HG03280 (cell line): ENCODE measurements at regions not wholly inside any gene's neighbourhood (a gene's known extent, or its start where the extent isn't known, plus 50 kb on each side); places are given as distances from the start of the nearest gene placed in this dataset.
"Not testable (repeated sequence)": the region's sequence is repeated elsewhere in the genome, so short reads cannot be mapped to it uniquely, and the experiment has no call there.

ENCODE experiments used
- ATAC-seq: cut with Tn5 transposase; IDR thresholded peaks from one replicate; pipeline ENCODE4 v1.9.1; 2021; ENCODE audit warnings: mild to moderate bottlenecking, moderate library complexity; ENCODE audit not compliant: unreplicated experiment

- ATAC-seq, result no peak
These were observed 102.3 kb downstream of the ZFY start for GRCh38 chrY:3037471-3037870.

GRCh38 chrY:3040415-3040814, 105.2 kb downstream of the ZFY start:
- ATAC-seq, result no peak

- peak; percentile 81 for ATAC-seq
These were observed 106.8 kb downstream of the ZFY start for GRCh38 chrY:3041985-3042384.

- no peak for ATAC-seq
These were observed 107.7 kb downstream of the ZFY start for GRCh38 chrY:3042901-3043300.

- ATAC-seq, result no peak
These were observed 109.9 kb downstream of the ZFY start for GRCh38 chrY:3045048-3045447.

GRCh38 chrY:3055496-3055895, 120.3 kb downstream of the ZFY start:
- not testable (repeated sequence) for ATAC-seq

GRCh38 chrY:3058342-3058741, 123.2 kb downstream of the ZFY start:
- peak; percentile 55 for ATAC-seq

- ATAC-seq, result not testable (repeated sequence)
These were observed 125.5 kb downstream of the ZFY start for GRCh38 chrY:3060671-3061070.

- not testable (repeated sequence) for ATAC-seq
These were observed 153.0 kb downstream of the ZFY start for GRCh38 chrY:3088149-3088548.

GRCh38 chrY:3108674-3109073, 173.5 kb downstream of the ZFY start:
- ATAC-seq, result not testable (repeated sequence)

- peak; percentile 70 for ATAC-seq
These were observed 185.1 kb downstream of the ZFY start for GRCh38 chrY:3120234-3120633.

- peak; percentile 59 for ATAC-seq
These were observed 185.5 kb downstream of the ZFY start for GRCh38 chrY:3120716-3121115.

- ATAC-seq, result not testable (repeated sequence)
These were observed 188.3 kb downstream of the ZFY start for GRCh38 chrY:3123482-3123881.

- not testable (repeated sequence) for ATAC-seq
These were observed 235.9 kb downstream of the ZFY start for GRCh38 chrY:3171074-3171473.

- not testable (repeated sequence) for ATAC-seq
These were observed 259.9 kb downstream of the ZFY start for GRCh38 chrY:3195035-3195434.

- not testable (repeated sequence) for ATAC-seq
These were observed 267.1 kb downstream of the ZFY start for GRCh38 chrY:3202287-3202686.

GRCh38 chrY:3206733-3207132, 271.6 kb downstream of the ZFY start:
- not testable (repeated sequence) for ATAC-seq

GRCh38 chrY:3213183-3213582, 278.0 kb downstream of the ZFY start:
- not testable (repeated sequence) for ATAC-seq

- not testable (repeated sequence) for ATAC-seq
These were observed 283.0 kb downstream of the ZFY start for GRCh38 chrY:3218134-3218533.

GRCh38 chrY:3218559-3218958, 283.4 kb downstream of the ZFY start:
- not testable (repeated sequence) for ATAC-seq

- ATAC-seq, result not testable (repeated sequence)
These were observed 316.0 kb upstream of the TGIF2LY start for GRCh38 chrY:3262911-3263310.

GRCh38 chrY:3288063-3288462, 290.8 kb upstream of the TGIF2LY start:
- not testable (repeated sequence) for ATAC-seq

- ATAC-seq, result not testable (repeated sequence)
These were observed 281.6 kb upstream of the TGIF2LY start for GRCh38 chrY:3297235-3297634.
